Epidermal melanocyte (primary cell): ENCODE measurements at regions not wholly inside any gene's neighbourhood (a gene's known extent, or its start where the extent isn't known, plus 50 kb on each side); places are given as distances from the start of the nearest gene placed in this dataset.

Source experiments
- DNase-seq: peaks from one replicate; pipeline ENCODE4 v3.0.0; 2011; ENCODE audit warnings: low spot score; ENCODE audit not compliant: insufficient read length

DNA sequence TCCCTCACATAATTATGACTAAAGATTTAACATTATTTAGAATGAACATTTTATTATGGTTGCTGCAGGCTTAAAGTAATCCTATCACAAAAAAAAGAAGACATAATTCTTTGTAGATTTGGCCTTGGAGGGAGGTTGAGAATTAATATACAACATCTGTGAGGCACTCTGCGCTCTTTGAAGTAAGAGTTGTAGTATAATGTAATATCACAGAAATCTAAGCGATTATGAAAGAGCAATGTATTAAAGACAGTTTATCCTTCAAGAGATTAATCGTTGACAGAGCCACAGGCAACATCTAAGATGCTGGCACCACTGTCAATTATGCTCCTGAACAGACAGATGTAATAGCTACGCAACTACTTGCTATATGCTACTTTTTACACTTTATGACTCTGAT, 946.8 kb downstream of the GRIK2 start:
- DNase-seq, result no peak

DNA sequence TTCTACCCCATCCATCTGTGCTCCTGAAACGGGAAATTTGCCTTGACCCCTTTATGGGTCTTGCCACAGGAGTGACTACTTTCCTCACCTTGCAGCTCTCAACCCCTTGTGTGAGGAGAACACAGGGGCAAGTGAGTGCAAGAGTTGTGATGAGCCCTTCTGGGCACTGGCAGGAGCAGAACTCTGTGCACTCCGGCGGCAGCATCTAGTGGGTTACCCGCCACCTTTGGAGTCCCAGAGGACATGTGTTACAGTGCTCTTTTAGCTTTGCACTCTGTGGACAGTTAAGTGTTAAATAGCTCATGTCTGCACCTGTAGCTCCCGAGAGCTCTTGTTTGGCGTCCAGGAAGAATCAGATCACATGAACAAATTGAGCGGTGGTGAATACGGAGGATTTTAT, 940.2 kb downstream of the GRIK2 start:
- DNase-seq, result no peak

DNA sequence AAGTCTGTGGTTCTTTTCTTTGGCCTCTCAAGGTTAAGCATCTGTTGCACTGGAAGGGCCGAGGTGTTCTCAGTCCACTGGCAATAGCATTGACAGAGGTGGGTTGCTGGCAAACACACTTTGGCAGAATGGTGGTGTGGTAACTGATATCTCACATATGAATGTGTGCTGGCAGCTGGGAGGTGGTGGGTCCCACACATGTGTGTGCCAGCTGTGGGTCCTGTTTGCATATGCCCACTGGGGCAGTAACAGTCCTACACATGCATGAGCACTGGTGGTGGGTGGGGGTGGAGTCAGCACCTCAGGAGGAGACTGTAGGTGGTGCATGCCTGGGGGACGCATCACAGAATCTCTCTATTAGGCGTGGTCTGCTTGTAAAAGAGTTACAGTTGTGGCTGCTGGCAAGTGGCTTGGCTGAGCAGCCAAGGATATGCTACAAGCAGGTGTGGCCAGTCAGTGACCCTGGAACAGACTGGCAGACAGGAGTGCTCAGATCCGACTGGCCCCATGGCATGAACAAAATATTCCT, 934.3 kb downstream of the GRIK2 start:
- no peak for DNase-seq

DNA sequence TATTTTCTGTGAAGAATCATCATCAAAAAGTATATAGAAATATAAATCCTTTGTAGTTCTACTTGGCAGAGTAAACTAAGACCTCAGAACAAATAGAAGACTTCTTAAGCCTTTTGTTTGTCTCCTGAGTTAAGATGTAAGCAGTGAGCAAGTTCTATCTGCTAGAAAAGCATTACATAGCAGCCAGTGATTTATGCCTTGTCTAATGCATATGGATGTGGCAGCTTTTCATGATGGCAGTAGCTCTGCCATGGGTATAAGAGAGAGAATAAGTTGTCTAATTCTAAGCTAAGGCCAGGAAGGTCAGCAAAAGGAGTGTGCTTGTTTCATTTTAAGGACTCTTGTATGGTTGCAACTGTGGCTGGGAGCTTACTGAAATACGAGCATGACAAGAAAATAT, 920.2 kb downstream of the GRIK2 start:
- DNase-seq, result no peak

DNA sequence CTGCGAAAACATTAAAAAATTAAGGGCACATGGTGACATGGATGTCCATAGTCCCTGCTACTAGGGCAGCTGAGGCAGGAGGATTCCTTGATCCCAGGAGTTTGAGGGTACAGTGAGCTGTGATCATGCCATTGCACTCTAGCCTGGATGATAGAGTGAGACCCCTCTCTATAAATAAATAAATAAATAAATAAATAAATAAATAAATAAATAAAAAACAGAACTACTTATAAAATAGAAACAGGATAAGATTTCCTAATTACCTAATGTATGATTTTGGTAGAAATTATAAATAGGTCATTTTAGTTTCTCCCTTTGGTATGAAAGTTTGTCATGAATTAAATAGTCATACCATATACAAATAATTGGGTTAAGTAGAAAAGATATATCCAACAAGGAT, 916.2 kb downstream of the GRIK2 start:
- no peak for DNase-seq

DNA sequence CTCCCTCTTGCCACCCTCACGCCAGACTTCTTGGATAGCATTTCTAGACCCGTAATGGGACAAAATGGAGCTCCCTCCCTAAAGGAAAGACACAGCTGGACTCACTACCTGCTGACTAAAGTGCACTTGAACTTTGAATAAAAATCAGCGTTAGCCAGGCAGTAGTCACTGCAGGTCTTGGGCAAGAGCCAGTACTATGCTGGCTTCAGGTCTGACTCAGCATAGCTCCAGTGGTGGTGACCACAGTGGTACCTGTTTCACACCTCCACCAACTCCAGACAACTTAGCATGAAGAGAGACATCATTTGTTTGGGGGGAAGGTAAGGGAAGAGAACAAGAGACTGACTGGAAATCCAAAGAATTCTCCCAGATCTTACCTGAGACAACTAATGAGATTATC, 906.8 kb downstream of the GRIK2 start:
- no peak for DNase-seq

DNA sequence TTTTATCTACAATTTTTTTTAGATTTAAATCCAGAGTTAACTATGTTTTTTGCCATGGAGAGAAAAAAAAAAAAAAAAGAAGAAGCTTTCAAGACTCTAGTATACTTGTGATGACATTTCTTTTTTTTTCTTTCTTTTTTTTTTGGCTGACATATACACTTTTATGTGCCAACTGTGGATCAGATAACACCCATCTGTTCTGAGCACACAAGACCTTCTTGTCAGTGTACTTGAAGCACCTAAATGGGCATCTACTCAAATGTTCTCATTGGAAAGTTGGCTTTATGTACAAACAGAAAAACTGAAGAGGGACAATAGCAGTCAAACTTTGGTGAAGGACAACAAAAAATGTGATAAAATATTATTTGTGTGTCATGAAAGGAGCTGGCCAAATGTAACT, 904.5 kb downstream of the GRIK2 start:
- no peak for DNase-seq
